ENCODE measurements at regions not wholly inside any gene's neighbourhood (a gene's known extent, or its start where the extent isn't known, plus 50 kb on each side); places are given as distances from the start of the nearest gene placed in this dataset.

DNA sequence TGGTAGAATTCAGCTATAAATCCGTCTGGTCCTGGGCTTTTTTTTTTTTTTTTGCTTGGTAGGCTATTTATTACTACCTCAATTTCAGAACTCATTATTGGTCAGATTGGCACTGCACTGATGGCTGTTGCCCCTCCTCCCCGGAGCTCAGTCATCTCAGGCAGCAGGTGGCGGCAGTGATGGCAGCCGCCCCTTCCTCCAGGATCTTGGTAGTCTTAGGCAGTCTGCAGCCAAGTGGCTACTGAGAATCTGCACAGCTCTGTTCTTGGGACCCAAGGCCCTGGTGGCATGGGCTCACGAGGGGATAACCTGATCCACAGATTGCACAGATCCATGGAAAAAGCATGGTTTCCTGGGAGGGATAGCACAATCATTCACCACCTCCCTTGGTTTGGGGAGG is 77.9 kb downstream of the GPR85 start:
- H3K27ac ChIP-seq, result no peak overlapping the region
- no peak for TF ChIP-seq CTCF (conservative IDR thresholded peaks at IDR 0.05; ENCODE audit: low read depth)
- POLR2A ChIA-PET (ENCODE audit: low non-redundant PET), result no interaction called here
- no peak for DNase-seq (ENCODE audit: low spot score)
- CTCF ChIA-PET, result no interaction called here

DNA sequence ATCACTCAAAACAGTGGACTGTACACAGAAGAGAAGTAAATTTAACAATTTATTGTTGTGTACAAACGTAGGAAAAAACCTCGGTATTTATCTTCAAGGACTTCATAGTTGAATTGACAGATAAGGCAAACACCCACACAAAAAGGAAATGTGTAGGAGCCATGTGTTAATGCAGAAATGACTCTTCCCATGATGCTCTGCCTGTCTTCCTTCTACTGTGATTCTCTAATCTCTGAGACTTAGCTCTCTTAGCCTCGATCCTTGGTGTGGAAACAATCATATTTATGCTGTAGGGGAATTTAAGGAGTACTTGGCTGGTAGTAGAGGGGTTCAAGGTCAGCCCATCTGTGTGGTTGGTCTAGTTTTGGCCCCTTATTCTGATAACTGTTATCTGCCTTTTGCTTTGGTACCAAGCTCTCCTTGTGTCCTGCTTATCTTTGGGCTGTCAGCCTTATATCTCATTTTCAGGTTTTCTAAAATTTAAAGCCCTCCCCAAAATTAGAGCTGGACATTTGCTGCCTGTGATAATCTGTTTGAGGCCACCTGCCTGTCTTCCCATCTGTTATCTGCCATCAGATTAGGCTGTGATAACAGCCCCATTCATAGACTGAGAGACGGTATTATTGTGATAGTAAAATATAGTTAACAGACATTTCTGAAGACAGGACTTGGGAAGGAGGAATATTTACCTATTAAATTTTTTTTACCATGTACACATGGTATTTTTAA is 81.7 kb downstream of the GPR85 start:
- CTCF ChIA-PET, result interaction anchor here (0.6 kb wide), 1 partner anchor 138 kb away, joined by 3 read pairs; no protein-coding TSS in a partner anchor
- POLR2A ChIA-PET (ENCODE audit: low non-redundant PET), result no interaction called here
- no peak for DNase-seq (ENCODE audit: low spot score)
- no peak for TF ChIP-seq CTCF (conservative IDR thresholded peaks at IDR 0.05; ENCODE audit: low read depth)
- H3K27ac ChIP-seq, result no peak overlapping the region

DNA sequence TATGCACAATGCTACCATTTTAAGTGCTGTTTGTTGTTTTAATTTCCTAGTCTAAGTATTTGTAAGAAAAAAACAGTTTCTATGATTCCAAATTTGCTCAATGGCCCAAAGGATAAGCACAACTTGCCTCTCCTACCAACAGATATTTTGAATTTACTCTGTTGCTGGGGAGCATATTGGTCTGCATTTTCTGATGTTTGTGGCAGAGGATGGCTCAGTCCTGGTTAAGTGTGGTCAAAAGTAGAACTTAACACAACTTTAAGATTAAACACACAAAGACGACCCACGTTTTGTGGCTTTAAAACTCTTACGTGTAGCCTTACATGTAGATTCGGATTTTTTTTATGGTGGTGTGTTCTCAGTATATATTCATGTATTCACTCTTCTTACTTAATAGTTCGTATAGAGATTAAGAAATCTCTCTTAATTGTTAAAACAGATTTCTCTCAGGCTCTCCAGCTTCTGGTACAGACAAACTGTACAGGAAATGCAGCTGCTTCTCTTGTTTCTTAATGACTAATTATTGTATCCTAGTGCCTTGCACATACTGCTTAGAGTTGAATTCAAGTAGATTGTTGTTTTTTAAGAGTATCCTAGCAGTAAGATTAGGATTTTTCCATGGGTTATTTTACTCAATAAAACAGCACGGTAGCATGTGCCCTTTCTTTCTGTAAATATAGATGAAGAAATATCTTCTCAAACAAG is 86.2 kb downstream of the GPR85 start:
- DNase-seq (ENCODE audit: low spot score), result no peak

DNA sequence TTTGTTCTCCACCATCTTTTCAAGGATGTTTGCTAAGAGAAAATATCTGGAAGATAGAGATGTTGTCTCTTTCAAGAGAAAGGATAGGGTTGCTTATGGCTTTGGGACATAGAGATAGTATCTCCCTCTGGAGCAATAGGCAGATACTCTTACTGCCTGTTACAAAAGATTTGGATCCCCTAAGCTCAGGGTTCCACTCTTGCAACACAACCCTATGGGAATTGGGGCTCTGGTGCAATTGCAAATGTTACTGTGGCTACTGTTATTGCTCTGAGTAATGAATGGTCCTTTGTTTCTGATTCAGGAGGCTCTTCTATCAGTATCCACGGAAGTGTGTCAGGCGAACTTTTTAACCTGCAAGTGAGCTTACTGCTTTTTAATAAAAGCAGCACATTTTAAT is 88.8 kb downstream of the GPR85 start:
- no peak for DNase-seq (ENCODE audit: low spot score)
- no peak overlapping the region for H3K27ac ChIP-seq
- ChIA-PET CTCF (interaction anchor here (0.7 kb wide), 1 partner anchor 129 kb away, joined by 3 read pairs; no protein-coding TSS in a partner anchor), POLR2A (ENCODE audit: low non-redundant PET) (no interaction called here)
- no peak for TF ChIP-seq CTCF (conservative IDR thresholded peaks at IDR 0.05; ENCODE audit: low read depth)

More for the DNA sequence above, 86.2 kb downstream of the GPR85 start:
- POLR2A ChIA-PET (ENCODE audit: low non-redundant PET), result no interaction called here
- CTCF ChIA-PET, result no interaction called here
- no peak for TF ChIP-seq CTCF (conservative IDR thresholded peaks at IDR 0.05; ENCODE audit: low read depth)
- no peak overlapping the region for H3K27ac ChIP-seq

DNA sequence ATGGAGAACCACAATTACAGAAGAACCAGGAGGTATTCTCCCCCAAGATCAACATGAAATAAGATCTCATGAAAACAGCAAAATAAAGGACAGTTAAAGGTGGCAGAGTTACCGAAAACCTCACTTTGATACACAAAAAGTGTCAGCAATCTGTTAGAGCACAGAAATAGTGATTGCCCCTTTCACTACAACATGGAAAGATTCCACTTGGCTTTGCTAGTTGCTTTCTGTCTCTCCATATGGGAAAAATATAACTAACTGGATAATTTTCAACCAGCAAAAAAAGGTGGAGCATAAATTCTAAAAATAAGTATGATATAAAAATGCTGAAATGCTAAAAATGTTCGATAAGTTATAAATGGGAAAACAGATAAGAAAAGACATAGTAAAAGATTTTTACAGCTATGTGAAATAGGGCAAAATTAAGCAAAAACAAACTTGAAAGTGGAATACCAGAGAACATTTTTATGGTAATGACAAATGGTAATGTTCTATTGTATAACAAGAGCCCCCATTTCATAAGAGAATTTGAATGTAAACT is 90.2 kb downstream of the GPR85 start:
- no peak for TF ChIP-seq CTCF (conservative IDR thresholded peaks at IDR 0.05; ENCODE audit: low read depth)
- no peak overlapping the region for H3K27ac ChIP-seq
- DNase-seq (ENCODE audit: low spot score), result no peak
- POLR2A ChIA-PET (ENCODE audit: low non-redundant PET), result no interaction called here
- CTCF ChIA-PET, result interaction anchor here (0.7 kb wide), 1 partner anchor 17 kb away, joined by 7 read pairs; no protein-coding TSS in a partner anchor

GRCh38 chr7:112995059-112995824 is 91.4 kb downstream of the GPR85 start:
- no peak overlapping the region for H3K27ac ChIP-seq
- CTCF ChIA-PET, result no interaction called here
- DNase-seq (ENCODE audit: low spot score), result no peak
- no peak for TF ChIP-seq CTCF (conservative IDR thresholded peaks at IDR 0.05; ENCODE audit: low read depth)
- POLR2A ChIA-PET (ENCODE audit: low non-redundant PET), result no interaction called here

All from RWPE1 (cell line).